NCI-H128 (cell line): ENCODE measurements at regions not wholly inside any gene's neighbourhood (a gene's known extent, or its start where the extent isn't known, plus 50 kb on each side); places are given as distances from the start of the nearest gene placed in this dataset.

Source experiments
- DNase-seq: peaks from one replicate; lab custom pipeline; 2025; ENCODE audit not compliant: unreplicated experiment; lab: John Stamatoyannopoulos, UW

DNA sequence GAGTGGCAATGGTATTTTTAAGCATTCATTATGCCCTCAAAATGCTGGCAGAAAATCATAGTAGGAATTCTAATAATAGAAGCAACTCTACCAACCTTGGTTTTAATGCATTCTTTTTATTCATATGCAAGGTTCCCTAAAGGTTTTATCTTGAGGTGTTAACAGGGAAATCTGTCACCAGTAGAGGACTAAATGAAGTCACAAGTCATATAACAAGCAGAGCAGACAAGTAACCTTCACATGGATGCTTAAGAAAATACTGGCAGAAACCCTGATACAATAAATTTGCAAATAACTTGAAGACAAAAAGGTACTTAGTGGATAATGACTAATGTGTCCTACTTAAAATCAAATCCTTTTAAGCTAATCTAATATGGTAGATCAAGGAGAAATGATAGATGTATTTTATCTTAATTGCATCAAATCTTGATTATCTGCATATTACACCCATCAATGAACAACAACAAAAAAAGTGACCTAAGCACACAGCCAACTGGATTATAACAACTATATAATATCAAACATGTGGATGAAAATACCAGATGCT lies 73.3 kb downstream of the RFC3 start:
- no peak for DNase-seq

DNA sequence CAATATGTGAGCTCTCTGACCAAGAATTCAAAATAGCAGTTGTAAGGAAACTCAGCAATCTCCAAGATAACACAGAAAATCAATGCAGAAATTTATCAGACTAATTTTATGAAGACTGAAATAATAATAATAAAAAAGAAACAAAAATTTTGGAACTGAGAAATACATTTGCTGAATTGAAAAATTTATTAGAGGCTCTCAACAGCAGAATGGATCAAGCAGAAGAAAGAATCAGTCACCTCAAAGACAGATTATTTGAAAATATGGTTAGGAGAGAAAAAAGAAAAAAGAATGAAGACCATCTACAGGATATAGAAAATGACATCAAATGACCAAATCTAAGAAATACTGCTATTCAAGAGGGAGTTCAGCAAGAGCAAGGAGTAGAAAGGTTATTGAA lies 75.6 kb downstream of the RFC3 start:
- no peak for DNase-seq

DNA sequence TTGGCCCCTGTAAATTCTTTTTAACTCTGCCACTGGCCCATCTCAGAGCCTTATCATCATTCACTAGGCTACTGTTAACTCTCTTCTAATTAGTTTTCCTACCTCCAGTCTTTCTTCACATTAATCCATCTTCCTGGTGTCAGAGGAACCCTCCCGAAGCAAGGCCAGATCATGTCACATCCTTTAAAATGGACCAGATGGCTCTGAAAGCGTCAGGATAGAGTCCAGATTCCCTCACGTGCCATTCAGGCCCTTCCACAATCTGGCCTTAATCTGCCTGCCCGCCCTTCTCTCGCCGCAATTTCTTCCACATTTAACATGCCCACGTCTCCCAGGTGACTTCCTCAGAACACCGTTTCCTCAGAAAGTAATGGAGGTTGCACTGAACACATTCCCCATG lies 86.5 kb downstream of the RFC3 start:
- DNase-seq = no peak

DNA sequence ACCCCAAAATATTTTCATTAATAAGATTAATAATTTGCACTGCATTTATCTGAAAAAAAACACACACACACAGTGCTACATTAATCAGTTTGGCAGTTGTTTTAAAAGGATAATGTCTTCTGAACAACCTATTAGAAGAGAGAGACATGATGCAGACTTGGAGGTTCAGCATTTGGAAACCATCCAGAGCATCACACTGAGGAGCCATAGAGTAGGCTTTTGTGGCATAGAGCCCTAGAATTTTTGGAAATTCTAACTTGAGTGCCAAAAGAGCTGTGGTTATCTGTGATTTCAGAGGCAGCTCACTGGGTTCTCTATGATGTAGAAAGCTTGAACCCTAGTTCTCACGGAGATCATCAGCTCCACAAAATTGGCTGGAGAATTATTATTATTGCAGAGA lies 90.2 kb downstream of the RFC3 start:
- no peak for DNase-seq

DNA sequence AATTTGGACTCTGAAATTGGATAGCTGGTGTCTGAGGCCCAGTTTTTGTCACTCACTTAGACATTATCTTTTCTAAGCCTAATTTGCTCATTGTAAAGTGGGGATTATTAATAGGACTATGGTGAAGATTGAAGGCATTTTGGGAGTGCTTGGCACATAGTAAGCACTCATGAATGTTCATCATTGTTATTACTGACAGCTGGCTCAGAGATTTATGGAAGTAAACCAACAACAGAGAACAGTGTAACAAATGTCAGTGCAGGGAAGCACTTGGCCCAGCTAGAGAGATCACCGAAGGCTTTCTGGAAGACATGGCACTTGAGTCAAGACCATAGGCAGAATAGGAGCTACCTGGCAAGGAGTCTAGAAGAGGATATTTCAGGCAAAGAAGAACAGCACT lies 92.3 kb downstream of the RFC3 start:
- DNase-seq = no peak

DNA sequence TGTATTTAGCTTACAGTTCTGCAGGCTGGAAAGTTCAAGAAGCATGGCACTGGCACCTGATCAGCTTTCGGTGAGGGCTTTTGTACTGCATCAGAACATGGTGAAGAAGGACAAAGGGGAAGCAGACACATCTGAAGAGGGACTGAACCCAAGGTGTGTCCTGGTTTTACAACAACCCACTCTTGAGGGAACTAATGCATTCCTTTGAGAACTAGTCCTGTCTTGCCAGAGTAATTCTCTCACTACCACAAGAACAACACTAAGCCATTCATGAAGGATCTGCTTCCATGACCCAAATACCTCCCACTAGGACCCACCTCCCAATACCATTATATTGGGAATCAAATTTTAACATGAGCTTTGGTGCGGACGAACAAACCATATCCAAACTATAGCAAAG lies 93.6 kb downstream of the RFC3 start:
- no peak for DNase-seq

DNA sequence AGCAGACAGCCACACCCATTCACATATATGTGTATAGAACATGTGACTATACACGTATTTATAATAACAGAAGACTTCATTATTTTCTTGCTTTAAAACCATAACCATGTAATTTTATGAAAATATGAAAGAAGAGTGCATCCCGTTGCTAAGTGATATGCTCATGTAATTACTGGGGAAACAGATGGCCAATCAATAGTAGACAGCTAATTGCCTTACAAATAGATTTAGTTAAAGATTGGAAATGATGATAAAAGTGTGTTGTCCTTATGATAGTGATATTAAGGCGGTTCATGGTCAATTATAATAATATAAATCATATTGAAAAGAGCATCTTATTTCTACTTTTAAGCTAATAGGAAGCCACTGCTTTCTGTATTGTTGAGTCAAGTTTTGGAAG lies 95.9 kb downstream of the RFC3 start:
- DNase-seq = no peak

DNA sequence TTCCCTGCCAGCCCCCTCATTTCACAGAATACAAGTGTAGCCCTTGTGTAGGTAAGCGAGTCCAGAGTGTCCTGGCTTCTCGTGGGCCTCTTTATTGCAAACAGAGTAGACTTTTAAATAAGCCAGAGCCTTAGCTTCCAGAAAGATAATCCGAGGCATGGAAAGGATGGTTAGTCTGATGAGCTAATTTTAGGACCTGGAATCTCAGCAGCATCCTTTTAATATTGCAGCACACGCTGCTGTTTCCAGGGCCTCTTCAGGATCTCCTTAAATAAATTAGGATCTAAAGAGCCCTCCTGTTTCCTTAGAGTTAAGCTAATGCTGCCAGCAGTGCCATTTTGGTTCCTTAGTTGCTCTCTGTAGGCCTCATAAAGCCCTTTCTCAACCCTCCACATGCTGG lies 99.2 kb downstream of the RFC3 start:
- DNase-seq = no peak

DNA sequence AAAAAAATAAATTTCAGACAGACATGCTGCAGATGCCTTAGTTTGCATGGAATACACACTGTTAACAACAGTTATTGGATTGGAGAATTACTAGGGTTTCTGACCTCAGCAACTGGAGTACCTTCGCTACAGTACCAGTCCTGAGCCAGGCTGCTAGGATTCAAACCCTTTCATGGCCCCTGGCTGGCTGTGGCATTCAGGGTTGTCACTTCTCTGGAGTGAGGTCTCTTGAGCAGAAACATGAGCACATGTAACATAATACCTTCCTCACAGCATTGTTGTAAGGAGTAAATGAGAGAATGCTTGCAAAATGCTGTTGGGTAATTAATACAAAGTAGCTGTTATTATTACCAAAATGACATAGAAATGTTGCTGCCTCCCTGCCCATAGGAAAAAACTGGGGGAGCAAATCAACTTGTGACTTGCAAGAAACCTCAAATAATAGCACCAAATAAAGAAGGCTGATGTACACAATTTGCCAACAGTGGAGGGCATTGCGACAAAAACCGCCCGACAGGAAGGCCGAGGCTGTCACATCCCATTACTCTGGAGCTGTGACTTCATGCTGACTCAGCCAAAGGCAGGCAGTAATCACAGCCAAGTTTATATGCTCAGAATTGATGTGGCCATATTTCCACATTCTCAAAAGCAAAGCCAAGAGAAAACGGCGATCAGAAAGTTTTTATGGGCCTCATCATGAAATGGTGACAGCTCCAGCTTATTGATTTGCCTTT lies 100.4 kb downstream of the RFC3 start:
- DNase-seq = no peak

DNA sequence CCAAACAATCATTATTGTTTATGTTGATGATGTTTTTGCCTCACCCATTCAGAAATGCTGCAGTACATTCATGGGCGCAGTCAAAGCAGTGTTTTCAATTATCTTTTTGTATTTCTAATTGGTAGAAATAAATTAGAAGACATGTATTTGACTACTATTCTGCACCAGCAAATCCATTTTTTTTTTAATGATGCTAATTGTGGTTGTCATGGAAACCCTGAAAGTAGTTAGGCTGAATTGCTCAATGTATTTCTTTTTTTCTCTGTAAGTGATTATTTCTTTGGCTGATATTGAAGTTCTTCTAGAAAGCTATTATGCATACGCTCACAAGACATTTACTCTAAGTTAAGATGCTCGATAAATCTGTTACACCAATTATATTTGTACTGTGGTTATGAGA lies 101.2 kb downstream of the RFC3 start:
- no peak for DNase-seq

DNA sequence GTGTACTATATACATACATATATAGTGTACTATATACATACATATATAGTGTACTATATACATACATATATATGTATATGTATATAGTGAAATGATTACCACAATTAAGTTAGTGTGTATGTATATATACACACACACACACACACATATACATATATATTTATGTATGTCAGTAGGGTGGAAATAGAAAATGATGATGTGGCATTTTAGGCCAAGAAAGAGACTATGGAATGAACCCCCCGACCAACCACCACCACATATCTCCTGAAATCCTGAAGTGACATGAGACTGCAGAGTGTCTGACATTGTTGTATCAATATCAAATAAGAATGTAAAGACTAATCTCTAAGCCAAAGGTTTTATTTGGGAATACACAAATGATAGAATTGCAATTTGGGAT lies 107.6 kb downstream of the RFC3 start:
- no peak for DNase-seq

DNA sequence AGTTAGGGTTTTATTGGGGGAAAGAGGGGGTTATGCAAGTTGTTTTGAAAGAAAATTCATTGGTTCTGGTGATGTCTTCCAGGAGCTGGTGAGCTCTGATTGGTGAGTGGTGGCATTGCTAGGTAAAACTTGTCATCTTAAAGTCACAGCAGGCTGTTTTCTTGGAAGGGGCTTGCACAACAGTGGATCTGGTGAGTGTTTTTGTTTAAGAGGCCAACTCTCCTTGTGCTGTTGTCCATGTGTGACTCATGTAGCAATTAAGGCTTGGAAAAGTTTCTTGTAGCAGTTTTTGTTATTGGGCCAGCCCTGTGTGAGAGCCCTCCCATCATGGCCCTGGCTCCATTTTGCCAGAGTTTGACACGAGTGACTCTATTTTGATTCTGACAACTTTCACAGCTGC lies 109.4 kb downstream of the RFC3 start:
- DNase-seq = no peak

DNA sequence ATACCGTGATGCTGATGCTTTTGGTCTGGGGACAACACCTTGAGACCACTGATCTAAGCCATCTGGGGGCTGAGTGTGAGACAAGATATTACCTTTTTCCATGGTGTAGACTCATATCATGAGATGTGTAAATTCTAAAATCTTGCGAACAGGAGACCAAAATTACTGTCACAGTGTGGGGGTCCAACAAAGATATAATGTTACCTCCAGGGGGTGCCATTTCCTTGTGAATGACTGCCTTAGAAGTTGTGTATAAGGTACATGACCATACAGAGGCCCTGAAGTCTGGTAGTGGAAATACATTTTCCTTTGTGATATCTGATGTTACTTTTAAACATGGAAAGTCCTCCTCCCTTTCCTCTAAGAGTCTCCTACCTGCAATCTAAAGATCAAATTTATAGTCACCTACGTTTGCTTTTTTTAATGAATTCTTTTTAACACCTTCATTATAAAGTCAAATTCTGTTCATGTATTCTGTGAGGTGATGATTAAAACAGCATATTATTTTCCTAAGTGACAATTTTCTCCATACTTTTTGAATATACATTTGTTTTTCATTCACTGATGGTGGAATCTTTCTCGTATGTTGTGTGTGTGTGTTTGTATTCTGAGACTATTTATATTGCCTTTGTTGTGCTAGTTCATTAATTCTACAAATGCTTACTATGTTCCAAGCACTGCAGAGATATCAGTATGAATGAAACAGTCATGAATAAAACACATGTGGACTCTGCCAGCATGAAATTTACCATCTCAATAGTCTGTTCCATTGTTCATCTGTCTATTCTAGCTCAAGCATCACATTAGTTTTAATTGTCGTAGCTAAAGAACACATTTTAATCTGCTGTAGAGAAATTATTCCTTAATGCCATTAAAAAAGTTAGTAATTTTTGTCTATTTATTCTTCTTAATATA lies 113.7 kb downstream of the RFC3 start:
- no peak for DNase-seq

DNA sequence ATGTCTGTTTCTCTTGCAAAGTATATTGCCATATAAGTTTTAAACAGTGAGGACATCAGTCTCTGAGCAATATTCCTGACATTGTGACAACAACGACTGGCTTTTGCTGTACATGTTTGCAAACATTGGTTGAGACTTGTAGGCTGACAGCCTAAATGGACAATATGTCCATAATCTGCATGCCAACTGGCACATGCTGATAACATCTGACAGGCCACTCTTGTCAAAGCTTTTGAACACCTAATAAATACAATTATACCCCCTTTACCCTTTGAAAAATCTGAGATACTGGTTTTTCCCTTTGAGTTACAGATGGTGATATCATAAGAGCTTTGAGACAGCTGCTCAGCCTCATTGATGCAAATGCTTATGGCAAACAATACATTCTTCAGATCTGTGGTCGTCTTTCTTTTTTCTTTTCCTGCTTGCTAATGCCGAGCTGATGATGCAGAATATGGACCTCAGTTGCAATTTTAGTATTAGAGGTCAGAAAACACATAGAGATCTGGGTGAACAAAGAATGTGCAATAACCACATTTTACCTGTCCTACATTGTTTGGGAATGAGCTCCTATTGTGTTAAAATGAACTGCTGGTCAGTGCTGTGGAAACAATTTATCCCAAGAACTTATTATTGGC lies 114.9 kb downstream of the RFC3 start:
- DNase-seq = no peak

DNA sequence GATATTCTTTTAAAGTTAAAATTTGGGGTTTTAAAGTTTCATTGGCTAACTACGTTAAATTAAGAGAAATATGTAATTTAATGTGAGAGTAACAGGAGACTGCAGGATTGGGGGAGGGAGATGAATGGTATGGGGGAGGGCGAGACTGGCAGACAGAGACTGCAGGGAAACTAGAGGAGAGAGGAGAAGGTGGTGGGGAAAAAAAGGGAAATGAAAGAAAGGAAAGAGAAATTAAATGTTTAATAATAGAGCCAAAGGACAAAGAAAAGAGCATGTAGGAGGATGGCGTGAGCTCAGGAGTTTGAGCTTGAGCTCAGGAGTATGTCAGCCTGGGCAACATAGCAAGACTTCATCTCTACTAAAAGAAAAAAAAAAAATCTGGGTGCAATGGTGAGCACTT lies 115.9 kb downstream of the RFC3 start:
- DNase-seq = no peak

DNA sequence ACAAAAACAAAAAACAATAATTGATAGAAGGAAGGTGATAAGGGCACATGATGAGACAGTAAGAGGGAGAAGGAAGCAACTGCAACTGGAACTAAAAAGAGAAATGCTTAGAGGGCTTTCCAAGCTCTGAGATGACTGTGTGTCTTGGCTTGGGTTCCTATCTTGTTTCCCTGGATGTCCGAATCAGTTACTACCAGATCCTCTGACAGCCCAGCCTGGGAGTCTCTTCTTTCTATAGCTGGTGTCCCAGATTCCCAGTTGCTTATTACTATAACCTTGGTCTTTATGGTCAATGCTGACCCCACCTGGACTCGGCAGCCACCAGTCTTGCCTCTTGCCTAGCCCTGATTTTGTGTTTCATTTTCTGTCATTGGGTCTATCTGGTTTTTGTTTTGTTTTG lies 116.4 kb downstream of the RFC3 start:
- no peak for DNase-seq

DNA sequence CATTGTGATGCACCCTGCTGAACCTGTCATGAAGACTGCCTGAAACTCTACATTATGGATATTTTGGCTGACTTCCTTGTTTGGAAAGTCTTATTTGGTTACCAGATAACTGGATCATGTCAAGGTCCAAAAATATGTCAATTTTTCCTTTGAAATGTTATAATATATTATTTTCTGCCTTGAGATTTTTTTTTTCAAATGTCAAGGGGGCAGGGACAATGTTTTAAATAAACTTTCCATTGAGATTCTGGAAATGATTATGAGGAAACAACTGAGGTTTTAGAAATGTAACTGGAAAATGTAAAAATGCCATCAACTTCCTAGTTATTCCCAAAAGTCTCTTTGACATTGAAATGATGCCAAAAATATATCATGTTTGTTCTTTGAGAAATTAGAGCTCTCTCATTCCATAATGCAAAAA lies 117.0 kb downstream of the RFC3 start:
- no peak for DNase-seq

DNA sequence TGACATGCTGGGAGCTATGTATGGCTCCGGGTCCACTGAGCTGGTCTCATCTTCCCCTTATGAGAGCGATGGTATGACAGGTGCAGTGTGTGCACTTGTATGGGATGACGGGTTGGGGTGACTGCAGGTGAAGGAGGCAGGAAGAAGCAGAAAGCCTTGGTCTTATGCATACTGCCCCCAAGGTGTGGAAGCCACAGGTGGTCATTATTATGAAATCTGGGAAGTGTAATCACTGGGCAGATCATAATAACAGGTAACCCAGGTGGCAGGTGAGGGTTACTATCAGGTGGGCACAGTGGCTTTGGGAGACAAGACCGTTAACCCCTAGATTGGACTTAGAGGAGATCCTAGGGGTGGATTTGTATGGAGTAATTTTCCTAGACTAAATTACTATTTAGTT lies 118.0 kb downstream of the RFC3 start:
- no peak for DNase-seq

DNA sequence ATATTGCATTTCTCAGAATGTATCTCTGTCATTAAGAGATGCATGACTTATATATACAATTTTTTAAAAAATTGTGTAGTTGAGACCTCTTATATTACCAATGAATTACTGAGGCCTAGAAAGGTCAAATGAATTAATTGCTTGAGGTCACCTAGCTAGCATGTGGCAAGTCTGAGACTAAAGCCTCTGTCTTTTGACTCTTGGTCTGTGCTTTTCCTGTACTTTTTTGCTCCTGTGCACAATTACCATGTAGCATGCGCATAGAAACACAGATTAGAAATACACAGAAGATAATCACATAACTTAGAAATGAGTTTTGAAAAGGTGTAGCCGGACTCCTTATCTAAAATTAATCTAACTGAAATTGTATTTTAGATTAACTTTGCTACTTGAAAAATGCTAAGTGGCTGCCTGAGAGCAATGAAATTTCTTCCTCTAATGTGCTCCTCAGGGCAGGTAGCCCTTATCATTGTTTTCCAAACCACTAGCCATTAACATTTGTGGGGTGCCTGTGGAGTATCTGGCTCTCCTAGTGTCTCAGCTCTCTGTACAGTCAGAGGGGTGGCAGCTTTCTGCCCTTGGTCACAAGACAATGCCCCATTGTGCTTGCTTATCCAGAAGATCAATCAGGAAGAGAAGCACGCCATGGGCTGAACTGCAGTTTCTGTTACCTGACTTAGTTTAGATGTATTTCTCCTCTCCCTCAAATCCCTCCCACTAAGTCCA lies 119.6 kb downstream of the RFC3 start:
- DNase-seq = no peak

DNA sequence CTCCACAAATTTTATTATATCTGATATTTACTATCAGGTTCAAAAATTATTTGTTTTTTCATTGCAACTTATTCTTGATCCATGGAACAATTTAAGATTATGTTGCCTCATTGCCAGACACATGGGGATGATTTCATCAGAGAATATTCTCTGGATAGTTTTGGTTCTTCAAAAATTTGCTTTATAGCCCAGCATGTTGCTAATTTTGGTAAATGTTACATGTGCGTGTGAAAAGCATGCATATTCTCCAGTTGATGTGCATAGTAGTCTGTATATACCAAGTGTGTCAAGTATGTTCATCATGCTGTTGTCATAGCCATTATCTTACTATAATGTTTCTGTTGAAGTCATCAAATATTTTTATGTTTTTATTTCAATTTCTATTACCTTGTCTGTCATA lies 122.3 kb downstream of the RFC3 start:
- no peak for DNase-seq

DNA sequence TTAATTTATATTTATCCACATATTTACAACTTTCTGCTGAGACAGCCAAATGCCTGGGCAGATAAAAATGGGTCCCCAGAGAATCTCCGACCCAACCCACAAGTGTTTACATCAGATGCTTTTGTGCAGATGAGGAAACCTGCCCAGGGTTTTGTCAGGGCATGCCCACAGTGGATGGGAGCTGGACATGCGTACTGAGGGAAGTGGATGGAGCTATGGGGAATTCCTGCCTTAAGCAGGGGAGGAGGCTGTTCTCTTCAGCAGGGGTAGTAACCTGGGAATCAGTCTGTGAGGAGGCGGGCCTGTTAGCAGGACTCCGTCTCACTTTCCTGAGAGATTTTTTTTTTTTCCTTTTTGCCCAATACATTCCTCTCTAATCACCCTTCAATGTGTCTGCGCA lies 122.9 kb downstream of the RFC3 start:
- no peak for DNase-seq
